Keratinocyte (primary cell): ENCODE measurements at regions not wholly inside any gene's neighbourhood (a gene's known extent, or its start where the extent isn't known, plus 50 kb on each side); places are given as distances from the start of the nearest gene placed in this dataset.

Experiments used
- DNase-seq: peaks from one replicate; pipeline ENCODE4 v3.0.0-alpha.2; 2011; ENCODE audit warnings: low read depth, missing footprints, low spot score
- FAIRE-seq: peaks from 2 replicates; lab custom pipeline; 2011; peaks lifted over from hg19 to GRCh38; lab: Jason Lieb, UNC
- H2AFZ ChIP-seq: 2 replicates; pipeline ENCODE4 v1.6.0; 2012; ENCODE audit warnings: low read length, control low read depth, inconsistent platforms; ENCODE audit not compliant: control insufficient read depth
- H3K27ac ChIP-seq: 2 replicates; pipeline ENCODE4 v1.5.1; 2011; ENCODE audit warnings: low read length; ENCODE audit not compliant: control insufficient read depth, insufficient read depth
- H3K27me3 ChIP-seq: 3 replicates; pipeline ENCODE4 v1.6.0; 2011; ENCODE audit warnings: low read length; ENCODE audit not compliant: control insufficient read depth, insufficient read depth; ENCODE audit errors: extremely low read depth
- H3K36me3 ChIP-seq, 2 experiments: 2 replicates in 1 of 2; 3 replicates in 1 of 2; pipeline ENCODE4 v1.5.1; 2011; ENCODE audit warnings: low read length in 2 of 2, mild to moderate bottlenecking in 1 of 2; ENCODE audit not compliant: control insufficient read depth in 2 of 2, insufficient read depth in 2 of 2; ENCODE audit errors: extremely low read depth in 1 of 2
- H3K4me1 ChIP-seq: 3 replicates; pipeline ENCODE4 v1.5.1; 2011; ENCODE audit warnings: low read length; ENCODE audit not compliant: control insufficient read depth, insufficient read depth; ENCODE audit errors: extremely low read depth
- H3K4me2 ChIP-seq: 3 replicates; pipeline ENCODE4 v1.6.0; 2011; ENCODE audit warnings: low read depth, low read length; ENCODE audit not compliant: control insufficient read depth, insufficient read depth; ENCODE audit errors: extremely low read depth
- H3K4me3 ChIP-seq, 3 experiments: fragments of 200-600 bp in 1 of 3; sonication (generic) in 1 of 3; 2 replicates in 2 of 3; 3 replicates in 1 of 3; pipeline ENCODE4 v1.5.1; 2011 to 2016; ENCODE audit warnings: low read length in 3 of 3, mild to moderate bottlenecking in 3 of 3, control low read depth in 2 of 3, inconsistent platforms in 1 of 3, low read depth in 1 of 3, mixed read lengths in 1 of 3, mixed run types in 1 of 3, moderate library complexity in 1 of 3; ENCODE audit not compliant: control insufficient read depth in 2 of 3, insufficient read depth in 2 of 3; ENCODE audit errors: extremely low read depth in 1 of 3
- H3K79me2 ChIP-seq: 2 replicates; pipeline ENCODE4 v1.6.0; 2012; ENCODE audit warnings: low read length; ENCODE audit not compliant: control insufficient read depth, insufficient read depth
- H3K9ac ChIP-seq: 3 replicates; pipeline ENCODE4 v1.6.0; 2011; ENCODE audit warnings: low read length; ENCODE audit not compliant: control insufficient read depth, insufficient read depth; ENCODE audit errors: extremely low read depth
- H3K9me1 ChIP-seq: 3 replicates; pipeline ENCODE4 v1.6.0; 2011; ENCODE audit warnings: low read length; ENCODE audit not compliant: control insufficient read depth, insufficient read depth; ENCODE audit errors: extremely low read depth
- H3K9me3 ChIP-seq: 2 replicates; pipeline ENCODE4 v1.5.1; 2012; ENCODE audit warnings: low read depth, low read length; ENCODE audit not compliant: control insufficient read depth
- H4K20me1 ChIP-seq: 3 replicates; pipeline ENCODE4 v1.6.0; 2011; ENCODE audit warnings: low read length; ENCODE audit not compliant: control insufficient read depth, insufficient read depth; ENCODE audit errors: extremely low read depth
- EZH2 ChIP-seq: IDR thresholded peaks from one replicate; pipeline ENCODE4 v1.6.1; 2012; ENCODE audit warnings: inconsistent platforms, mild to moderate bottlenecking, low read length, moderate library complexity
- dilution Hi-C: fragments of 300-500 bp; cut with MboI; formaldehyde crosslinking; loops from one replicate; pipeline ENCODE4 v1.7.0; 2020; ENCODE audit warnings: low sequenced_read_pairs; ENCODE audit not compliant: extremely low pct_ligation_motif_present
- TF ChIP-seq, protein P1 (sequence below), 3 experiments: IDR thresholded peaks in 1 of 3; conservative IDR thresholded peaks in 1 of 3; optimal IDR thresholded peaks in 1 of 3; 2 replicates in 2 of 3; 3 replicates in 1 of 3; pipeline versions ENCODE3 to v1.5.1; 2011; ENCODE audit warnings: low read length in 3 of 3, mild to moderate bottlenecking in 3 of 3, moderate library complexity in 2 of 3, control low read depth in 1 of 3, inconsistent platforms in 1 of 3; ENCODE audit not compliant: insufficient read depth in 2 of 3; ENCODE audit errors: extremely low read depth in 1 of 3

DNA sequence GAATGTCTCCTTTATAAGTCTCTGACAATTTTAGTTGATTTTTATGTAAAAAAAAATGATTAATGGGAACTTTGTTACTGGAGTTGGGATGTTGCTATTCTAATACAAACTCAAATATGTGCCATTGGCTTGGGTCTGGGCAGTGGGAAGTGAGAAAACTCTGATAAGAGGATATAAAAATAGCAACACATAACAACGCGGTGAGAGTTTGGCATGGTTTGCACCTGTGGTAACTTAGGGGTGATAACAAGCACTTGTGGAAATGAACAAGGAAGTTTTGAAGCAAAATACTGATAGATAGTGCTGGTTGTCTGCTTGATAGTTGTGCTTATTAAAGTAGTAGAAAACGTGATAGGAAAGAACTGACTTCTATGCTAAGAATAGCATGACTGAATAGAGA is 743.3 kb upstream of the AGA start:
- Histone ChIP-seq H3K4me1 (no peaks in the 10 kb centered on the region), H3K27me3 (no peaks in the 10 kb centered on the region), H3K79me2 (no peaks in the 10 kb centered on the region), H3K9ac (no peak overlapping the region), H2AFZ (no peak overlapping the region), H3K4me2 (no peak overlapping the region), H3K9me1 (no peaks in the 10 kb centered on the region), H3K27ac (no peak overlapping the region), H3K36me3 (no peaks in the 10 kb centered on the region), H3K4me3 (no peak overlapping the region), H4K20me1 (no peaks in the 10 kb centered on the region), H3K9me3 (no peaks in the 10 kb centered on the region)
- TF ChIP-seq EZH2: no peak
- TF ChIP-seq, protein P1, sequence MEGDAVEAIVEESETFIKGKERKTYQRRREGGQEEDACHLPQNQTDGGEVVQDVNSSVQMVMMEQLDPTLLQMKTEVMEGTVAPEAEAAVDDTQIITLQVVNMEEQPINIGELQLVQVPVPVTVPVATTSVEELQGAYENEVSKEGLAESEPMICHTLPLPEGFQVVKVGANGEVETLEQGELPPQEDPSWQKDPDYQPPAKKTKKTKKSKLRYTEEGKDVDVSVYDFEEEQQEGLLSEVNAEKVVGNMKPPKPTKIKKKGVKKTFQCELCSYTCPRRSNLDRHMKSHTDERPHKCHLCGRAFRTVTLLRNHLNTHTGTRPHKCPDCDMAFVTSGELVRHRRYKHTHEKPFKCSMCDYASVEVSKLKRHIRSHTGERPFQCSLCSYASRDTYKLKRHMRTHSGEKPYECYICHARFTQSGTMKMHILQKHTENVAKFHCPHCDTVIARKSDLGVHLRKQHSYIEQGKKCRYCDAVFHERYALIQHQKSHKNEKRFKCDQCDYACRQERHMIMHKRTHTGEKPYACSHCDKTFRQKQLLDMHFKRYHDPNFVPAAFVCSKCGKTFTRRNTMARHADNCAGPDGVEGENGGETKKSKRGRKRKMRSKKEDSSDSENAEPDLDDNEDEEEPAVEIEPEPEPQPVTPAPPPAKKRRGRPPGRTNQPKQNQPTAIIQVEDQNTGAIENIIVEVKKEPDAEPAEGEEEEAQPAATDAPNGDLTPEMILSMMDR (optimal IDR thresholded peaks at IDR 0.05 in 1 of 3, IDR thresholded peaks at IDR 0.05 in 1 of 3, conservative IDR thresholded peaks at IDR 0.05 in 1 of 3; ENCODE audit: extremely low read depth in 1 of 3, insufficient read depth in 2 of 3, low read length in 3 of 3): no peak
- no peak for FAIRE-seq
- dilution Hi-C loops: no loop called here
- no peak for DNase-seq

DNA sequence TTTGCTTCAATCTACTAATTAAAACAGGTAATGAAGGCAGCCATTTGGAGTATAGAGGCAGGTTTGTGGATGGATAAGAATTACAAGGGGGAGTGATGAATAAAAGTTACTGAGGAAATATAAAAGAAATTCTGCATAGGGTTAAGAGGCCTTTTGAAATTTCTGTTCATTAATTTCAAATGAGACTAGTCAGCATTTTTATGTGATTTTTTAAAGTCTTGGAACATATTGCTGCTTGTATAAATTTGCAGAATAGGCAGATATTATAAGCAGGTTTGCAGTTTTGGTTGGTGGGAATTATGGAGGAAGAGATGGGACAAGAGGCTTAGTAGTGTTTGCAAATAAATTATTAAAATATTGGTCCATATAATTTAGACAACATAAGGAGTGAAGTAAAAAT is 750.4 kb upstream of the AGA start:
- DNase-seq (no peak), FAIRE-seq (no peak)
- no peaks in the 10 kb centered on the region for H3K27me3 ChIP-seq
- H3K9me1 ChIP-seq: no peaks in the 10 kb centered on the region
- no peaks in the 10 kb centered on the region for H3K4me1 ChIP-seq
- no peaks in the 10 kb centered on the region for H4K20me1 ChIP-seq
- TF ChIP-seq, protein P1 (optimal IDR thresholded peaks at IDR 0.05 in 1 of 3, IDR thresholded peaks at IDR 0.05 in 1 of 3, conservative IDR thresholded peaks at IDR 0.05 in 1 of 3; ENCODE audit: extremely low read depth in 1 of 3, insufficient read depth in 2 of 3, low read length in 3 of 3): no peak
- no peak for TF ChIP-seq EZH2
- H3K9ac ChIP-seq: no peak overlapping the region
- dilution Hi-C loops: no loop called here
- H3K27ac ChIP-seq: no peak overlapping the region
- no peak overlapping the region for H3K4me2 ChIP-seq
- no peak overlapping the region for H3K4me3 ChIP-seq
- H3K79me2 ChIP-seq: no peaks in the 10 kb centered on the region
- no peaks in the 10 kb centered on the region for H3K9me3 ChIP-seq
- H2AFZ ChIP-seq: no peak overlapping the region
- H3K36me3 ChIP-seq: no peaks in the 10 kb centered on the region
